ENCODE measurements at regions not wholly inside any gene's neighbourhood (a gene's known extent, or its start where the extent isn't known, plus 50 kb on each side); places are given as distances from the start of the nearest gene placed in this dataset.

DNA sequence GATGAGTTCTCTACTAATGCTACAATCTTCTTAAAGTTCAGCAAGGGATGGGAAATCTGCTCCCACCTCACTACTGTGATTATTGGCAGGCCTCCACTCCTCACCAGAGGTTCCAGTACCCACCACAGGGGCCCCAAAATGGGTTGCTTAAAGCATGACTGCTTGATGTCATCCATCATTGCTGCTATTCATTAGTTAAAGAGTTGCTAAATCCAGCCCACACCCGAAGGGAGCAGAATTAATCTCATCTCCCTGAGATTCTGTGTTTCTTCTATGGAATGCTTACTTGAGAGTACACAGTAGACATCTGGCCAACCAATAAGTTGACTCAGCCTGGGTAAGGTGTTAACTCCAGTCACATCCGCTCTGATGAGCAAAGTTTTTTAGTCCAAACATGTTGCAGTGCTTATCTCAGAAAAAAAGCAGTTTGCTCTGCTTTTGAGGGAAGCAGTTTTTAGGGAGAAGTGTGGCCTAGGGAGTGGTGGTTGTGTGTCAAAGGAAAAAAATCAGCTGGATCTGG, 690.2 kb upstream of the POU3F3 start:
- DNase-seq (ENCODE audit: low spot score): no peak

DNA sequence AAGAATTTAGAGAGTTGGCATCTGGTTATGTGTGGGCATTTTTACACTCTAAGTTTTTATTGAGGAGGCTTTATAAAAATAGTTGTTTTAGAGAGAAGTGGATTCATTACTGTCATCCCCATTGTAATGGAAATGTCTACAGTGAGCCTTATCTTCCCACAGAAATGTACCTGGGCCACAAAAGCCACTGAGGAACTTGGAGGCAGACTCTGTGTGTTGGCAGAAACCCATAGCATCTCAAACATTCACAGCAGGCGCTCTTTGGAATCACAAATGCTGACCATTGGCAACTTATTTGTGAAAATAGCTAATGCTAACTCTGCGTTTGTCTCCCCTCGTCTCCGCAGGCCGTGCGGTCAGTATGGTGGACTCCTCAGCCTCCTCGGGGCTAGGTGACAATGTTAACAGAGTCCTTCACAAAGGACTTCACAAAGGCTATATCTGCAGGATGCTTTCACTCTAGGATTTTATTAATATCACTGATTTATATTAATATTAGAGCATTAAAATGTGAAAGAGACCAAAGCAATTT, 689.1 kb upstream of the POU3F3 start:
- DNase-seq (ENCODE audit: low spot score): no peak

DNA sequence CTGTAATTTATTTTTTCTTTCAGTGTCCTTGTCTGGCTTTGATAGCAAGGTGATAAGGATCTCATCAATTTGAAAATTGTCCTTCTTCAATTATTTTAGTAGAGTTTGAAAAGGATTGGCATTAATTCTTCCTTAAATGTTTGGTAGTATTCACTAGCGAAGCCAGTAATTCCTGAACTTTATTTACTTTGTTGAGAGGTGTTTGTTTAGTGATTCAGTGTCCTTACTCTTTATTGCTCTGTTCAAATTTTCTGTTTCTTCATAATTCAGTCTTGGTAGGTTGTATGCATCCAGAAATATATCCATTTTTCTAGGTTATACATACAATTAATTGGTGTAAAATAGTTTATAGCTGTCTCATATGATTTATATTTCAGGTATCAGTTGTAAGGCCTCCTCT, 676.7 kb upstream of the POU3F3 start:
- no peak for DNase-seq (ENCODE audit: low spot score)

DNA sequence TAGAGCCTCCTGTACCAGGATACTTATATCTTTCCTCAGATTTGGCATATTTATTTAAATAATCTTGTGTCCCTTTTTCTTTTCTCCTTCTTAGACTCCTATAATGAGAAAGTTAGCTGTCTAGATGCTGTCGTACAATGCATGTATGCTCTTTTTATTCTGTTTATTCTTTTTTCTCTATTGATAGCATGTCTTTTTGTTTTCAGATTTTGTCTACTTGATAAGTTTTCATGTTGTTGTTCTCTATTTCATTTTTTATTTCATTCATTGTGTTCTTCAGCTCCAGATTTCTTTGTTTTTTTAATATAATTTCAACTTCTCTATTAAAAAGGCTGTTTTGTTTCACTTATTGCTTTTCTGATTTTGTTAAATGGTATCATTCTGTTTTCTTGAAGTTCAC, 674.3 kb upstream of the POU3F3 start:
- no peak for DNase-seq (ENCODE audit: low spot score)

DNA sequence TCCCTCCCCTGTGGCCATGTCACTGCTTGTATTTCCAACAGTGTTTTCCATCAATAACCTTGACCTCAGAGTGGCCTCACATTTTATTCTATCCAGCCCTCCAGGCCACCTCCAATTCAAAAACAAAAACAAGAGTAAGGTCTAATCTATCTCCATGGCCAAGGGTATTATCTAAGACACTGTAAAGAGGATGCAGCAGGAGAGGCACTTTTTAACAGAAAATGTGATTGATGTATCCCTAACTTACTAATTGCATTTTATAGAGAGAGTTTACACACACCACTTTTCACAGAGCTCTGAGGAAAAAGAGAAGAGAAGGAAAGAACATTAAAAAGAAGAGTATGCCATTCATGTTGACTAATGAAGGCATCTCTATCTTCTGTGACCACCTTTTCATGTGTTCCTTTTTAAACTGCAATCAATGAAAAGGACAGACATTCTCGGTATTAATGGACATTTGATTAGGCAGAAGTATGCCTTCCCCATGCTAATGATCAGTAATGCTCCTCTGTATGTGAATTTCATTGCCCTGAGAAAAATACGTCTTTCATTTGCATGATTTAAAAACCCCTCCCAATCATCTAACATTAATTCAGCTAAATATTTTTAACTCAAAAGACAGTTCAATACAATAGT, 653.3 kb upstream of the POU3F3 start:
- no peak for DNase-seq (ENCODE audit: low spot score)

DNA sequence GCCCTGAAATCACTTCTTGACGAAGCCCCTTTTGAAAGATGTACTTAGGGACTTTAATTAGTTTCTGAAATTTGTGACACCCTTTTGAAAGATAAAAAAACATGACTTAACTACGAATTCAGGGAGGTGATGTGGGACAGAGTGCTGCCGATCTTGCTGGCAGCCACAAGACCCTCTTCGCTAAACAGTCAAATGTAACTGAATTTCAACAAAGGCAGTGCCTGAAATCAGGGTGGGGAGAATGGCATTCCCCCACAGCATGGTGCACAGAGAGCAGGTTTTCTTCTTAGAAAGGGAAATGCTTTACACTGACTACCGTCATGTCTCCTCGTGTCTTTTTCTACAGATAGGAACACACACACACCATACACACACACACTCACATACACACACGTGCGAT, 640.2 kb upstream of the POU3F3 start:
- DNase-seq (ENCODE audit: low spot score): no peak

DNA sequence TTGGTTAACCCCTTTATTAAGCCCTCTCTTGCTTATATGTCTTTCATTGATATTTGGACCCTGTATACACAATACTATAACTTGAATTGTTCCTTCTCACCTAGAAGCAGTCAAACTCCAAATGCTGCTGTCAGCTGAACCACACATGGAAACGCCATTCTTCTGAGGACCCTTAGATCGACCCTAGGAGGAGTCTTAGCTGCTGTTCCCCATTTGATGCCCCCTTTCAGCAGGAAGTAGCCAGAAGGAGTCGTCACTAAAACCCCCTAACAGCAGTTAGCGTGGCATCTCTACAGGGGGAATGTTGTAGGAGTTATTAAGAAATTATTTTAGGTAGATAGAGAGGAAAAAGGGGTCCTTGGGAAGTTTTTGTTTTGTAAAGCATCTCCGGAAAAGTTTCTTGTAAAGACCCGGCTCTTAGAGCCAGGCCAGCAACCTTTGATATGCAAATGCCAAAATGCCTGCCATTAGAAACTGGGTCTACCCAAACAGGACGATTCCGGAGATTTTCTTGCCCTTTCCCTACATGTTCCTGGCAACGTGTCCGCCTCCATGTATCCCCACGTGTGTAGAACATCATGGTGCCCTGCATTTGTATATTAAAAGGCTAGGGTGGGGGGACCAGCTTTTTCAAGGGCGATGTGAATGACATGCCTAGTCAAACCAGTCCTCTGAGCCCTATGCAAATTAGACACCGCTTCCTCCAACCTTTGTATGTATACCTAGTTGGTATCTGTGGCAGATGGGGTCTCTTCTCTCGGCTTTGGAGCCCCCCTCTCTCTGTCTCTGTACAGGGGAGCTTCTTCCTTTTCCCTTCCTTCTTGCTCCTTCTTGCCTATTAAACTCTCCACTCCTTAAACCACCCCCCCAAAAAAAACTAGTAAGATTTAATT, 638.4 kb upstream of the POU3F3 start:
- no peak for DNase-seq (ENCODE audit: low spot score)

DNA sequence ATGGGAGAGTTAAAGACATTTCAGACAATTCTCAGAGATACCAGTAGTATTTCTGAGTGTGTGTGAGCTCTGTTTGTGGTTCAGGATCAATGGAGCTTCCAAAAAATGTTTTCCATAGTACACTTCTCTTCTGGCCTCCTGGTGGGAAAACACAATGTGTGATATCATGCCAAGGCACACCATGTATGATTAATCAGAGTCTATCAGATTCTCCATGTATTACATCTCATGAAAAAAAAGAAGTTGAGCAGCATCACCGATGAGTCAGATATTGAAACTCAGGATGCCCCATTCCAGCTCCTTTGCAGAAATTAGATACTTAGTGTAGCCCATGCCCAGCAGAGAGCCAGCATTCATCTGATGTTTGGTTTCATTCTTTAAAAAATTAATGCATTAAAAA, 620.3 kb upstream of the POU3F3 start:
- no peak for DNase-seq (ENCODE audit: low spot score)

DNA sequence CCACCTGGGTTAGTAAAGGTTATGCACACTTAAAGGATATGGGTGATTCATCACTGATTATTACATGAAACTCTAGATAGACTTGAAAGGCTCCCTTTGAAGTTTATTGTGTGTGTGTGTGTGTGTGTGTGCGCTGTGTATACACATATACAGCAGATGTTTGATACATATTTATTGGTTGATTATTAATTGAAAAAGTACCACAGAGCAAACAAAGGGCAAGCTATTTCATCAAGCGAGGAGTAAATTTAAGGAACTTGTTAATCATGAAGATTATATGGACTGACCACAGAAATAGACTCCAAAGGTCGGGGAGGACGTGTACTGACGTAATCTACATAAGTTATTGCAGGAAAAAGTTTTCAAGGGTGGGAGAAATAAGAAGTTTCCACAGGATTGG, 617.4 kb upstream of the POU3F3 start:
- no peak for DNase-seq (ENCODE audit: low spot score)

DNA sequence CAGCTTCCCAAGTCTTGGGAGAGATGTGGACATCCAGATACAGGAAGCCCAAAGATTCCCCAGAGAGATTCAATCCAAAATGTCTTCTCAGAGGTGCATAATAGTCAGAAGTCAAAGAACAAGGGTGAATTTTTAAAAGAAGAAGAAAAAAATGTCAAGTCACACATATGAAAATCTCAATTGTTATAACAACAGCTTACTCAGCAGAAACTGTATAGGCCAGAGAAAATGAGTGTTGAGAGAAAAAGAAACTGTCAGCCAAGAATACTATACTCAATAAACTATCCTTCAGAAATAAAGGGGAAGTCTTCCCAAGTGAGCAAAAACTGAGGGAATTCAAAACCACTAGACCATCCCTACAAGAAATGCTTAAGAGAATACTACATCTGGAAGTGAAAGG, 612.9 kb upstream of the POU3F3 start:
- DNase-seq (ENCODE audit: low spot score): no peak

DNA sequence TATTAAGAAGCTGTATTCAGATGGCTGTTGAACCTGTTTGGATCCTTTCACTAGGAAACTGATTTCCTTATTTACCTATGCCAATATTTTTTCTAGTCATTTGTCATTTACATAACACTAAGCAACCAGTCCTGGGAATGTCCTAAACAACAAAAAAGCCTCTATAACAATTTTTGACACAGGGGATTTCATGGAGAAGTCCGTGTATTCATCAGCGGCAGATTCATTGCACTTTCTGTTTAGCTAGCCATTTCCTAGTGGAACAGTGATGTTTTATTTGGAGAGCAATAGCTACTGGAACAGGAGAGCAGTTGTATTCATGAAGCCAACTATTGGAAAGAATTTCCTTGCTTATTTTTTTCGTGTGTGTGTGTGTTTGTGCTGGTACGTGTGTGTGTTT, 604.3 kb upstream of the POU3F3 start:
- DNase-seq (ENCODE audit: low spot score): no peak

DNA sequence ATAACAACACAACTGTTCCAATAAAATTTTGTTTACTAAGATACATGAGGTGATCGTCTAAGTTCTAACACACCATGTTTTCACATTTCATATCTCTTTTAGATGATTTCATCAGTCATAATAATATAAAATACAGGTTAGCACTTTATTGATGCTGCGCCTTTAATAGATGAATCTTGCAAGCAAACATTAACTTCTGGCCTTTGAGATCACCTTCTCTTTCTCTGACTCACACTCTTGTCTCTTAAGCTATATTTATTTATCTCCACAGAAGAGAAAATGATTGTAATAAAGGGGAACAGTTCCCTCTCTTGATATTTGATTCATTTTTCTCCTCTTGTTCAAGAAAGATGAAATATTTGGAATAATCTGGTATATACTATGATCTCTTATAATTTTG, 603.3 kb upstream of the POU3F3 start:
- no peak for DNase-seq (ENCODE audit: low spot score)

DNA sequence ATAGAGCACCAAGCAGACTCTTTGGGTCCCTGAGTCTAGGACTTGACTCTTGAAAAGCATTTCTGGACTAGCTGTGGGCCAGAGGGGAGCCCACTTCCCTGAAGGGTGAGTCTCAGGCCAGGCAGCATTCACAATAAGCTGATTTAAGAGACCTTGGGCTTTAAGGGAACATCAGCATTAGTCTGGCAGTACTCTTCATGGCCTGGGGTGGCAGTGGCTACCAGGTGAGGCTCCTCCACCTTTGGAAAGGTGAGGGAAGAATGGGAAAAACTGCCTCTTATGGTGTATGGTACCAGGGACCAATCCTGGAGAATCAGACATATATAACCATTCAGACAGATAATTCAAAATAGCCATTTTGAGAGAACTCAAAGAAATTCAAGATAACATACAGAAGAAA, 599.9 kb upstream of the POU3F3 start:
- DNase-seq (ENCODE audit: low spot score): no peak

DNA sequence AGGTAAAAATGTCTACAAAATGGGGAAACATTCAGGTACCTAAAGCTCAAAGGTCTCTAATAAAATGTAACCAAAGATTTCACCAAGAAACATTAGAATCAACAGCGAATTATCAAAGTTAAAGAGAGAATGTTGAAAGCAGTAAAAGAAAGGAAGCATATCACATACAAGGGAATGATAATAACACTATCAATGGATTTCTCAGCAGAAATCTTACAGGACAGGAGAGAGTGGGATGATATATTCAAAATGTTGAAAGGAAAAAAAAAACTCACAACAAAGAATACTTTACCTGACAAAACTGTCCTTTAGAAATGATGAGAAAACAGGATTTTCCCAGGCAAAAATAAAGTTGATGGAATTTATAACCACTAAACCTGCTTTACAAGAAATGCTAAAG, 591.2 kb upstream of the POU3F3 start:
- no peak for DNase-seq (ENCODE audit: low spot score)

DNA sequence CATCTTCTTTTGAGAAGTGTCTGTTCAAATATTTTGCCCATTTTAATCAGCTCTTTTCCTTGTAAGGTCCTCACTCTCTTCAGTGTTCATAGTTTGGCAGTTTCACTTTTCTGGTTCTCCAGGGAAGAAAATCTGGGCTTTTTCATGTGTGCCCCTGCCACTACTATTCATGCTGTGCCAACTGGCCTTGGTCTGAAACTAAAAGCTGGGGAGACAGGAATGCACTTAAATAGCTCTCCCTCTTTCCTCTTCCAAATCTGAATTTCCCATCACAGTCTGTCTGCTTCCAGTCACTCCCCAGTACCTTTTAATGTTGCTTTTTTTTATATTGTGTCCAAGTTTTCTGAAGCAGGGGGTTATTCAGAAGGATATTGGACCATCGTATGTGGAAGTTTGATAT, 574.3 kb upstream of the POU3F3 start:
- no peak for DNase-seq (ENCODE audit: low spot score)

DNA sequence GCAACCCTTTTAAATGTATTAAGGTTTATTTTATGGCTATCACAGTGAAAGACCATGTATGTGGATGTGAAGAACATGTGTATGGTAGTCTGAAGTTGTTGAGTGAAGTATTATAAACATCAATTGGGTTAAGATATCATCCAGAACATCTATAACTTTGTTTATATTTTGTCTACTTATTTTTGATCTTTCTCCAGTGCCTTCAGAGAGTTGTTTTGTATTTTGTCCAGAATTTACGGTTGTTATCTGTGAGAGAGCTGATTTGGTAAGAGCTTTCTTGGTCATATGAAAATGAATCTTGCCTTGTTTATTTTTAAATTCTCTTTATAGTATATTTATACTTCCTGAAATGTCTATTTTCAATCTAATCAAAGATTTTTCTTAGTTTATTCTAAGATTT, 573.7 kb upstream of the POU3F3 start:
- DNase-seq (ENCODE audit: low spot score): no peak

DNA sequence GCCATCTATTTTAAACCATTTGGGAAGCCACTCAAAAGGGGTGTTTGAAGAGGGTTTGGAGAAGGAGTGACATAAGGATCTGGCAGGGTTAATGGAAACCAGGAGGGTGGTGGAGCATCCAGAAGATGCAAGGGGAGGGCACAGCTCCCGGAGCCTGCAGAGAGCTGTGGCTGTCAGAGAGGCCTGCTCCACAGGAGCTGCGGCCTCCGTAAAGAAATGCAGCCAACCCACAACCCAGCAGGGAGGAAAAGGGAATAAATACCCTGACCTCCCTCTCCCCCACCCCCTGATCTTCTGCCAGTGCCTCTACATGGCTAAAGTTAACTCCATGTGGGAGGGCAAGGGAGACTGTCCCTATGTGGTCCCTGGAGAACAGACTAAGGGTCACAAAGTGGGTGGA, 567.1 kb upstream of the POU3F3 start:
- DNase-seq (ENCODE audit: low spot score): no peak

DNA sequence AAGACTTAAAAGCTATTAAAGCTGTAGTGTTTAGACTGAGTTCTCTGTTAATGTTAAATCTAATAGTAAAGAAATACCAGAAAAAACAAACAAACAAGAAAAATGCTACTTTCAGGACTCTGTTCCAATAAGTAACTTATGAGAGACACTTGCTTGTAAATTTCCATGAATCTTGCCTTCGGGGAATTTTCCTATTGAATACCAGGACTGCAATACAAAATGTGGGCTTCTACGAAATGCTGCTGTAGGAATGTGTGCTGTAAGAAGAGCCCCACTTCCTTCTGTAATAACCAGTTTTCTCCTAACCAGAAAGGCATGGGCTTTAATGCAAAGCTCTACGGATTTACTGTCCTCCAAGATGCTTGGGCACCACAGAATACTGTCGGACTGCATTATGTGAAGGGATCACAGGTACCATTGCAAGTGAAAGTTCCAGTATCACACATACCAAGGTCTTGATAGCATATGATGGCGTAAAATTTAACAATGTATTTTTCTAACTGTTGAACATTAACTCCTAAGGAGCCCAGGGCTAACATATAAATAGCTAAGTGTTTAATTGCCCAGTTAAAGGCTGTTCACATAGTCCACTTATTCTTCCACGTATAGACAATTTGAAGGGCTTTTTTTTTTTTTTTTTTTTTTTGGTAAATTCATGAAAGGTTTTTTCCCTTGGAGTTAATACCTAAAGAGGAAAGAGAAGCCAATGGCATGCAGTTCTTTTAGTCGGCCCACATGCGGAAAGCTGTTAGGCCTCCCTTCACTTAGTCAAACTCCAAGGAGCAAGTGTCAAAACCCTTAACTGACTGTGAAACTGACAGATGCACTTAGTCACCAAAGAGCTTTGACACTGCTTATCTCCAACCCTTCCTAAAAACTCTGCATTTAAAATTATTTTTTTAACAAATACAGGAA, 564.0 kb upstream of the POU3F3 start:
- no peak for DNase-seq (ENCODE audit: low spot score)

DNA sequence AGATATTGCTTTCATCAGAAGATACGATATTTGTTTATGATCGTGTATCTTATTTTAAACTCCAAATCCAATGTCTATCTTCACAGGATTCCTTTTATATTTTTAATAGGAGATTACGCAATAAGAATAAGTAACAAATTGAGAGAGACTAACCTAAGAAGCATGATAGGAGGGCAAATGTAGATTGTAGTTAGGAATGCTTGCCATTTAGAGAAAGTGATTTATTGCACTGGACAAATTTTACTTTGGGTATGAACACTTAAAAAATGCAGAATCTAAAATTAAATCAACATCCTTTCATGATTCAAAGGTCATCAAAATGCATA, 563.4 kb upstream of the POU3F3 start:
- DNase-seq (ENCODE audit: low spot score): no peak

DNA sequence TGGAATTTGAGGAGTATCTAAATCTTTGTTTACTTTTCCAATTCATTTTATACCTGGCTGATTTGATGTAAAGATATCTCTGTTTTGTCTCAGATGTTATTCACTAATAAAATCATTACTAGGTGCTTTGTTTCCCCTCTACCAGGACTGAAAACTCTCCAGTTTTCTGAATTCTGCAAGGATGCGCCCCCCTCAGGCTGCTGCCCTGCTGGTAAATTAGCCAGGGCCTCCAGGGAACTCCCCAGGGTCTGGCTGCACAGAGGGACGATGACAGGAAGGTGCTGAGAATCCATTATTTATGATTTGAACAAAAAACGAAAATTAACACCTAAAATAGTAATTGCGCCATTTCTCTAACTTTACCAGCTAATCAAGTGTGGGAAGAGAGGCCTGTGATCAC, 541.2 kb upstream of the POU3F3 start:
- DNase-seq (ENCODE audit: low spot score): no peak

DNA sequence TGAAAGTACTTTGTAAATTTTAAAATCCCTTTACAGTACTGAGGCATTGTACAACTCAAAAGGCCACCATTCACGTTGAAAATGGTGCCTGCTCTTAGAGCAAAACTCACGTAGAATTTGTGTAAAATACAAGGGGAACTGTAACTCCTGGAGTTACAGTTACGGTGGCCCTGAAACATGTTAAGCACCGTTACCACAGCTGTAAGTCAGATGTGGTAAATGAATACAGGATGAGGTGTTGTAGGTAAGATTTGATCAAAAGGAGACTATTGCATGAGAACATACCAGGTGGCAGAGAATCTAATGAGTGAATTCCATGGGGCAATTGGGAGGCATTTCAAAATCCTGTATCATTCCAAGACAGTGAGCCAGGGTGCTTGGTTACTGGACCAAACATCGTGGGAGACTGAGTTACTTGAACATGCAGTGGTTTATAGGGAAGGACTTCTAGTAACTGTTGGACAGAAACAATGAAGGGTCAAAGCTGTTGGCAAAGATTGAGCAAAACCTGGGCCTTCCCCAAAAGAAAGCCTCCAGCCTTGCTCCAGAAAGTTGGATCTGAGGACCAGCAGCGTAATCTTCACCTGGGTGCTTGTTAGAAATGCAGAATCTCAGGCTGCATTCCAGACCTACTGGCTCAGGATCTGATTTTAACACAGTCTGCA, 535.8 kb upstream of the POU3F3 start:
- no peak for DNase-seq (ENCODE audit: low spot score)
